ENCODE measurements at regions not wholly inside any gene's neighbourhood (a gene's known extent, or its start where the extent isn't known, plus 50 kb on each side); places are given as distances from the start of the nearest gene placed in this dataset.

DNA sequence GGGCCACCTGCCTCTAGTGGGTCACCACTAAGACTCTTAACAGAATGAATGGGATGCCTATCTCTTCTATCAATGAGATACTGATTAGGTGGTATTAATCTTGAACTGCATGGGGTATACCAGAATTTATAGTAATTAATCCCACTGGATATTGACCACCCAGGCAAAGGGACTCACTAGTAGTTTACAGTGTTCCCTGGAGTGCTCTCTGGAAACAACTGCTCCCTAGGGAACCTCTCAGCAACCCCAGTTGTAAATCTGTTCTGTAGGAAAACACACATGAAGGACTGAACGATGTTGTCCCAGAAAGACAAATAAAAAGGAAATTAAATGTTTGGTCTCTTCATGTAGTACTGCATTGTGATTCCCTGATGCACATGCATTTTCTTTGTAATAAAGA is 430.5 kb downstream of the HLX start:
- DNase-seq (no peak), ATAC-seq (no peak)
- H3K27me3 ChIP-seq: no peaks in the 10 kb centered on the region
- in situ Hi-C loops (cut with MboI; ENCODE audit: low sequenced_read_pairs in 4 of 4): no loop called here
- H3K4me1 ChIP-seq: no peaks in the 10 kb centered on the region
- intact Hi-C loops (cut with DNase I; ENCODE audit: low total_unique reads): no loop called here
- H3K27ac ChIP-seq: no peak overlapping the region
- no peak for TF ChIP-seq POLR2A (IDR thresholded peaks at IDR 0.05)
- no peak for TF ChIP-seq CTCF (IDR thresholded peaks at IDR 0.05 in 4 of 5, conservative IDR thresholded peaks at IDR 0.05 in 1 of 5)
- H3K36me3 ChIP-seq: no peaks in the 10 kb centered on the region
- H3K4me3 ChIP-seq: no peak overlapping the region
- H3K9me3 ChIP-seq: no peaks in the 10 kb centered on the region

- intact Hi-C loops (cut with DNase I; ENCODE audit: low total_unique reads): no loop called here
- no peak for TF ChIP-seq CTCF (IDR thresholded peaks at IDR 0.05 in 4 of 5, conservative IDR thresholded peaks at IDR 0.05 in 1 of 5)
- TF ChIP-seq POLR2A (IDR thresholded peaks at IDR 0.05): no peak
- in situ Hi-C loops (cut with MboI; ENCODE audit: low sequenced_read_pairs in 4 of 4): no loop called here
- no peaks in the 10 kb centered on the region for H3K36me3 ChIP-seq
- no peak overlapping the region for H3K4me3 ChIP-seq
- no peak for ATAC-seq
- no peaks in the 10 kb centered on the region for H3K9me3 ChIP-seq
- no peak overlapping the region for H3K27ac ChIP-seq
- DNase-seq: no peak
- no peaks in the 10 kb centered on the region for H3K27me3 ChIP-seq
- no peaks in the 10 kb centered on the region for H3K4me1 ChIP-seq
Observed at GRCh38 chr1:221310180-221310579, 430.9 kb downstream of the HLX start.

DNA sequence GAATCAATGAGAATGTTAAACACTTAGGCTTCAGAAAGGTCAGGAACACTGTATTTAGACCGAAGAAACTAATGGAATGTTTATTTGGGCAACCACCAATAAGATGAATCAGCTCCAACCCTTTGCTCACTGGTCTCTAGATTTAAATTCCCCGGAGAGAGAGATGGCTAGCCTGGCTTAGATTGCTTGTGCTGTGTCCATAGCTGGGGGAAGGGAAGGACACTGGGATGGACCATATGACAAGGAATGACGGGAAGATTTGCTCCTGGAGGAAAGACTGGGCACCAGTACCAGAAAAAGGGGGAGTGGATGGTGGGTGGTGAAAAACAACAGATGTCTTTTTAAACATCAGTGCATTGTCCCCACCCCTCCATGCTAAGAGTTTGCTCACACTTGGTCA is 426.6 kb downstream of the DUSP10 start:
- intact Hi-C loops (cut with DNase I; ENCODE audit: low total_unique reads) (no loop called here), in situ Hi-C loops (cut with MboI; ENCODE audit: low sequenced_read_pairs in 4 of 4) (no loop called here)
- Histone ChIP-seq H3K4me1 (peaks cover 0 to 5% of the 10 kb centered on the region in 2 donors), H3K9me3 (no peaks in the 10 kb centered on the region), H3K36me3 (no peaks in the 10 kb centered on the region), H3K27me3 (no peaks in the 10 kb centered on the region), H3K4me3 (no peak overlapping the region), H3K27ac (no peak overlapping the region)
- ATAC-seq: peak in 1 of 2 donors; percentile 49
- no peak for DNase-seq
- no peak for TF ChIP-seq CTCF (IDR thresholded peaks at IDR 0.05 in 4 of 5, conservative IDR thresholded peaks at IDR 0.05 in 1 of 5)
- TF ChIP-seq POLR2A (IDR thresholded peaks at IDR 0.05): no peak

GRCh38 chr1:221316491-221317056 is 425.3 kb downstream of the DUSP10 start:
- H3K27me3 ChIP-seq: no peaks in the 10 kb centered on the region
- no peak overlapping the region for H3K4me3 ChIP-seq
- ATAC-seq (peak in 1 of 2 donors; percentile 39), DNase-seq (no peak)
- peaks cover 0 to 5% of the 10 kb centered on the region in 2 donors for H3K4me1 ChIP-seq
- H3K36me3 ChIP-seq: no peaks in the 10 kb centered on the region
- TF ChIP-seq POLR2A (IDR thresholded peaks at IDR 0.05): no peak
- no peak for TF ChIP-seq CTCF (IDR thresholded peaks at IDR 0.05 in 4 of 5, conservative IDR thresholded peaks at IDR 0.05 in 1 of 5)
- no peaks in the 10 kb centered on the region for H3K9me3 ChIP-seq
- intact Hi-C loops (cut with DNase I; ENCODE audit: low total_unique reads): no loop called here
- in situ Hi-C loops (cut with MboI; ENCODE audit: low sequenced_read_pairs in 4 of 4): no loop called here
- no peak overlapping the region for H3K27ac ChIP-seq

DNA sequence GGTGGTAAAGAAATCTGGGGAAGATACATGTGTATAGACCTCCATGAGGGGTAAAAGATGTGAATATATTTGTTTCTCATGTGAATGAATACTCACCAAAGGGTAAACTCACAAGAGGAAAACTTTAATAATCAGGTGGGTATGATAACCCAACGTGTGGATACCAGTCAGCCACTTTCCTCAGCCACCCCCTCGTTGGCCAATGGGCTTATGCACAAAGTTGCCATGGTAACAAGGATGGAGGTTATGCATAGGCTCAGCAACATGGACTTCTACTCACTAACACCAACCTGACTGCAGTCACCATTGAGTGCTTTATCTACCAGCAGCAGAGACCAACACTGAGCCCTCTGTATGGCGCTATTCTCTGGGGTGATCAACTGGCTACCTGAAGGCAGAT is 424.4 kb downstream of the DUSP10 start:
- no peak for DNase-seq
- no peak overlapping the region for H3K4me3 ChIP-seq
- intact Hi-C loops (cut with DNase I; ENCODE audit: low total_unique reads): no loop called here
- H3K4me1 ChIP-seq: peaks cover 0 to 5% of the 10 kb centered on the region in 2 donors
- no peaks in the 10 kb centered on the region for H3K36me3 ChIP-seq
- no peak overlapping the region for H3K27ac ChIP-seq
- no peaks in the 10 kb centered on the region for H3K27me3 ChIP-seq
- TF ChIP-seq POLR2A (IDR thresholded peaks at IDR 0.05): no peak
- no peak for TF ChIP-seq CTCF (IDR thresholded peaks at IDR 0.05 in 4 of 5, conservative IDR thresholded peaks at IDR 0.05 in 1 of 5)
- ATAC-seq: no peak
- in situ Hi-C loops (cut with MboI; ENCODE audit: low sequenced_read_pairs in 4 of 4): no loop called here
- H3K9me3 ChIP-seq: no peaks in the 10 kb centered on the region
